HEK293T (cell line): ENCODE measurements at regions not wholly inside any gene's neighbourhood (a gene's known extent, or its start where the extent isn't known, plus 50 kb on each side); places are given as distances from the start of the nearest gene placed in this dataset.

Experiments
- ARNT ChIP-seq: fragments of 450-650 bp; IDR thresholded peaks from 2 replicates; pipeline ENCODE4 v1.6.1; 2017; ENCODE audit warnings: mild to moderate bottlenecking
- ELF4 ChIP-seq: fragments of 450-650 bp; IDR thresholded peaks from 2 replicates; pipeline ENCODE4 v1.6.1; 2017; ENCODE audit warnings: antibody characterized with exemption
- FOXA1 ChIP-seq: fragments of 450-650 bp; IDR thresholded peaks from 2 replicates; pipeline ENCODE4 v1.6.1; 2016; ENCODE audit warnings: mild to moderate bottlenecking
- FOXK2 ChIP-seq: fragments of 450-650 bp; IDR thresholded peaks from 2 replicates; pipeline ENCODE4 v1.6.1; 2016; ENCODE audit warnings: mild to moderate bottlenecking
- FOXM1 ChIP-seq: fragments of 450-650 bp; IDR thresholded peaks from 2 replicates; pipeline ENCODE4 v1.6.1; 2017; ENCODE audit warnings: mild to moderate bottlenecking, borderline replicate concordance
- HDGF ChIP-seq: fragments of 450-650 bp; IDR thresholded peaks from 2 replicates; pipeline ENCODE4 v1.6.1; 2017; ENCODE audit warnings: antibody characterized with exemption, borderline replicate concordance
- NFRKB ChIP-seq: fragments of 450-650 bp; IDR thresholded peaks from 2 replicates; pipeline ENCODE4 v1.6.1; 2016; ENCODE audit warnings: mild to moderate bottlenecking, moderate library complexity
- PKNOX1 ChIP-seq: fragments of 450-650 bp; IDR thresholded peaks from 2 replicates; pipeline ENCODE4 v1.6.1; 2016
- SP1 ChIP-seq: fragments of 450-650 bp; IDR thresholded peaks from 2 replicates; pipeline ENCODE4 v1.6.1; 2017
- SUZ12 ChIP-seq: fragments of 450-650 bp; IDR thresholded peaks from 2 replicates; pipeline ENCODE4 v1.6.1; 2016; ENCODE audit warnings: mild to moderate bottlenecking
- ZNF384 ChIP-seq: fragments of 450-650 bp; IDR thresholded peaks from 2 replicates; pipeline ENCODE4 v1.6.1; 2016

- TF ChIP-seq SP1 (no peak), ZNF384 (no peak), PKNOX1 (no peak), SUZ12 (no peak), ELF4 (no peak), ARNT (no peak), HDGF (no peak), FOXK2 (no peak), NFRKB (no peak), FOXA1 (no peak), FOXM1 (no peak)
Observed at GRCh38 chr11:90699791-90700400, 477.0 kb upstream of the CHORDC1 start.
